ENCODE measurements at regions not wholly inside any gene's neighbourhood (a gene's known extent, or its start where the extent isn't known, plus 50 kb on each side); places are given as distances from the start of the nearest gene placed in this dataset.
"Not testable (repeated sequence)": the region's sequence is repeated elsewhere in the genome, so short reads cannot be mapped to it uniquely, and the experiment has no call there.

DNA sequence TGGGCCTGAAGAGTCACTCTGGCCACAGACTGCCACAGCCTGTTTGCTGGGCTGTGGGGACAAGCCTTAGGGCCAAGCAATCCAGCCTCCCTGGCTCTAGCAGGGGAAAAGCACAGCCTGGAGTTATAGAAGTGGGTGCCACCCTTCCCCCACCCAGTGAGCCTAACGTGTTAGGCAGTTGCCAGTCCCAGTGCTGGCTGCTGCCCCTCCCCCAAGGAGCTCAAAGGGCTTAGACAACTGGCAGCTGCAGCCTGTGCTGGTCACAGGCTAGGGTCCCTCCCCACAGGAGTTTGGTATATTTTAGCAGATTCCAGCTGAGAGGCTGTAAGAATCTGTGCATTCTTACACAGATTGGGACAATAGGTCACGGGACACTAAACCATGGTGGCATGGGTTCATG lies 370.3 kb upstream of the FGF16 start:
- Histone ChIP-seq H3K9ac (ENCODE audit: low read length) (no peak overlapping the region), H3K79me2 (replicated peaks; ENCODE audit: insufficient read depth, low read length) (no peaks in the 10 kb centered on the region), H3K36me3 (ENCODE audit: insufficient read depth, low read length) (no peaks in the 10 kb centered on the region), H3K9me2 (ENCODE audit: insufficient read depth, low read length) (no peaks in the 10 kb centered on the region), H3K27me3 (ENCODE audit: insufficient read depth, low read depth, low read length) (no peaks in the 10 kb centered on the region), H2AFZ (ENCODE audit: low read depth, low read length) (no peak overlapping the region), H4K20me1 (ENCODE audit: insufficient read depth) (no peaks in the 10 kb centered on the region), H3F3A (ENCODE audit: insufficient read depth, low read length, poor library complexity, severe bottlenecking) (no peaks in the 10 kb centered on the region), H3K4me2 (ENCODE audit: low read length) (no peak overlapping the region), H3K9me3 (ENCODE audit: low read length) (no peaks in the 10 kb centered on the region), H3K27ac (ENCODE audit: low read length) (no peak overlapping the region), H3K4me3 (ENCODE audit: low read length) (no peak overlapping the region)
- TF ChIP-seq RAD21 (conservative IDR thresholded peaks at IDR 0.05) (no peak), MXI1 (conservative IDR thresholded peaks at IDR 0.05; ENCODE audit: poor library complexity, severe bottlenecking) (no peak), TAF1 (IDR thresholded peaks at IDR 0.05; ENCODE audit: low read depth) (no peak), EZH2 (IDR thresholded peaks at IDR 0.05; ENCODE audit: borderline replicate concordance, insufficient read depth, low read length, poor library complexity, severe bottlenecking) (no peak), SMC3 (conservative IDR thresholded peaks at IDR 0.05; ENCODE audit: poor library complexity) (no peak), EP300 (conservative IDR thresholded peaks at IDR 0.05; ENCODE audit: poor library complexity, severe bottlenecking) (no peak)

DNA sequence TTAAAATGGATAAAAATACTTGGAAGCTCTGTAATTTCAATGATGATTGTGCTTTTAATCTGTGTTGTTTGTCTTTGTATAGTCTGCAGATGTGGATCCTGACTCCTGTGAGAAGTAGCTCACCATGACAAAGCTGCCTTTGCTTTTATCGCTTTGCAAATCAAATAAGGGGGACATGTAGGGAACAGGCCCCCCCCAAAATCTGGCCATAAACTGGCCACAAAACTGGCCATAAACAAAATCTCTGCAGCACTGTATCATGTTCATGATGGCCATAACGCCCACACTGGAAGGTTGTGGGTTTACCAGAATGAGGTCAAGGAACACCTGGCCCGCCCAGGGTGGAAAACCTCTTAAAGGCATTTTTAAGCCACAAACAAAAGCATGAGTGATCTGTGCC lies 366.0 kb upstream of the FGF16 start:
- not testable (repeated sequence) for H3K27ac ChIP-seq (ENCODE audit: low read length); H4K20me1 ChIP-seq (ENCODE audit: insufficient read depth); H3K9me2 ChIP-seq (ENCODE audit: insufficient read depth, low read length); H2AFZ ChIP-seq (ENCODE audit: low read depth, low read length); H3F3A ChIP-seq (ENCODE audit: insufficient read depth, low read length, poor library complexity, severe bottlenecking); H3K4me3 ChIP-seq (ENCODE audit: low read length); H3K79me2 ChIP-seq (replicated peaks; ENCODE audit: insufficient read depth, low read length); H3K27me3 ChIP-seq (ENCODE audit: insufficient read depth, low read depth, low read length); H3K36me3 ChIP-seq (ENCODE audit: insufficient read depth, low read length); H3K4me2 ChIP-seq (ENCODE audit: low read length); H3K9ac ChIP-seq (ENCODE audit: low read length); H3K9me3 ChIP-seq (ENCODE audit: low read length)

DNA sequence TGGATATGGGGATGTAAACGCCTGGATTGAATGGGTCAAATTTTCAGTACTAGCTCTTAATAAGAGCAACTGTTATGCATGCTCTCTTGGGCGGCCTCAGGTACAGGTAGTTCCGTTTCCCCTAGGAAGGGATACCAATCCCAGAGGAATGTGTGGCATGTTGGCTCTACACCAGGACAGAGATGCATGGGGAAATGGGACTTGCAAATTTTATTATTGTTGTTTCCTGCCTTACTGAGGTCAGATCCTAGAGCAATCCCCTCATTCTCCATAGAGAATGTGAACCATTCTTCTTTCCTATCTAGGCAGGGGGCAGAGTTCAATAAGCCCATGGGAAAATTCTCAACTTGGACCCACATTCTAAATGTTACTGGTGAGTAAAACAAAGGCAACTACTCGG lies 361.8 kb upstream of the FGF16 start:
- H3K27me3 ChIP-seq (ENCODE audit: insufficient read depth, low read depth, low read length): no peaks in the 10 kb centered on the region
- H3K36me3 ChIP-seq (ENCODE audit: insufficient read depth, low read length): no peaks in the 10 kb centered on the region
- no peaks in the 10 kb centered on the region for H3K79me2 ChIP-seq (replicated peaks; ENCODE audit: insufficient read depth, low read length)
- H3K4me3 ChIP-seq (ENCODE audit: low read length): no peak overlapping the region
- H4K20me1 ChIP-seq (ENCODE audit: insufficient read depth): no peaks in the 10 kb centered on the region
- no peak overlapping the region for H3K4me2 ChIP-seq (ENCODE audit: low read length)
- H2AFZ ChIP-seq (ENCODE audit: low read depth, low read length): no peak overlapping the region
- TF ChIP-seq EP300 (conservative IDR thresholded peaks at IDR 0.05; ENCODE audit: poor library complexity, severe bottlenecking) (no peak), EZH2 (IDR thresholded peaks at IDR 0.05; ENCODE audit: borderline replicate concordance, insufficient read depth, low read length, poor library complexity, severe bottlenecking) (no peak), POLR2AphosphoS5 (IDR thresholded peaks at IDR 0.05) (no peak), SMC3 (conservative IDR thresholded peaks at IDR 0.05; ENCODE audit: poor library complexity) (no peak), TAF1 (IDR thresholded peaks at IDR 0.05; ENCODE audit: low read depth) (no peak), MXI1 (conservative IDR thresholded peaks at IDR 0.05; ENCODE audit: poor library complexity, severe bottlenecking) (no peak), RAD21 (conservative IDR thresholded peaks at IDR 0.05) (no peak)
- TF ChIP-seq, protein P1, sequence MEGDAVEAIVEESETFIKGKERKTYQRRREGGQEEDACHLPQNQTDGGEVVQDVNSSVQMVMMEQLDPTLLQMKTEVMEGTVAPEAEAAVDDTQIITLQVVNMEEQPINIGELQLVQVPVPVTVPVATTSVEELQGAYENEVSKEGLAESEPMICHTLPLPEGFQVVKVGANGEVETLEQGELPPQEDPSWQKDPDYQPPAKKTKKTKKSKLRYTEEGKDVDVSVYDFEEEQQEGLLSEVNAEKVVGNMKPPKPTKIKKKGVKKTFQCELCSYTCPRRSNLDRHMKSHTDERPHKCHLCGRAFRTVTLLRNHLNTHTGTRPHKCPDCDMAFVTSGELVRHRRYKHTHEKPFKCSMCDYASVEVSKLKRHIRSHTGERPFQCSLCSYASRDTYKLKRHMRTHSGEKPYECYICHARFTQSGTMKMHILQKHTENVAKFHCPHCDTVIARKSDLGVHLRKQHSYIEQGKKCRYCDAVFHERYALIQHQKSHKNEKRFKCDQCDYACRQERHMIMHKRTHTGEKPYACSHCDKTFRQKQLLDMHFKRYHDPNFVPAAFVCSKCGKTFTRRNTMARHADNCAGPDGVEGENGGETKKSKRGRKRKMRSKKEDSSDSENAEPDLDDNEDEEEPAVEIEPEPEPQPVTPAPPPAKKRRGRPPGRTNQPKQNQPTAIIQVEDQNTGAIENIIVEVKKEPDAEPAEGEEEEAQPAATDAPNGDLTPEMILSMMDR (IDR thresholded peaks at IDR 0.05; ENCODE audit: poor library complexity, severe bottlenecking): no peak
- TF ChIP-seq, protein P2, sequence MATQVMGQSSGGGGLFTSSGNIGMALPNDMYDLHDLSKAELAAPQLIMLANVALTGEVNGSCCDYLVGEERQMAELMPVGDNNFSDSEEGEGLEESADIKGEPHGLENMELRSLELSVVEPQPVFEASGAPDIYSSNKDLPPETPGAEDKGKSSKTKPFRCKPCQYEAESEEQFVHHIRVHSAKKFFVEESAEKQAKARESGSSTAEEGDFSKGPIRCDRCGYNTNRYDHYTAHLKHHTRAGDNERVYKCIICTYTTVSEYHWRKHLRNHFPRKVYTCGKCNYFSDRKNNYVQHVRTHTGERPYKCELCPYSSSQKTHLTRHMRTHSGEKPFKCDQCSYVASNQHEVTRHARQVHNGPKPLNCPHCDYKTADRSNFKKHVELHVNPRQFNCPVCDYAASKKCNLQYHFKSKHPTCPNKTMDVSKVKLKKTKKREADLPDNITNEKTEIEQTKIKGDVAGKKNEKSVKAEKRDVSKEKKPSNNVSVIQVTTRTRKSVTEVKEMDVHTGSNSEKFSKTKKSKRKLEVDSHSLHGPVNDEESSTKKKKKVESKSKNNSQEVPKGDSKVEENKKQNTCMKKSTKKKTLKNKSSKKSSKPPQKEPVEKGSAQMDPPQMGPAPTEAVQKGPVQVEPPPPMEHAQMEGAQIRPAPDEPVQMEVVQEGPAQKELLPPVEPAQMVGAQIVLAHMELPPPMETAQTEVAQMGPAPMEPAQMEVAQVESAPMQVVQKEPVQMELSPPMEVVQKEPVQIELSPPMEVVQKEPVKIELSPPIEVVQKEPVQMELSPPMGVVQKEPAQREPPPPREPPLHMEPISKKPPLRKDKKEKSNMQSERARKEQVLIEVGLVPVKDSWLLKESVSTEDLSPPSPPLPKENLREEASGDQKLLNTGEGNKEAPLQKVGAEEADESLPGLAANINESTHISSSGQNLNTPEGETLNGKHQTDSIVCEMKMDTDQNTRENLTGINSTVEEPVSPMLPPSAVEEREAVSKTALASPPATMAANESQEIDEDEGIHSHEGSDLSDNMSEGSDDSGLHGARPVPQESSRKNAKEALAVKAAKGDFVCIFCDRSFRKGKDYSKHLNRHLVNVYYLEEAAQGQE (IDR thresholded peaks at IDR 0.05; ENCODE audit: borderline replicate concordance): no peak
- no peaks in the 10 kb centered on the region for H3K9me3 ChIP-seq (ENCODE audit: low read length)
- H3K9me2 ChIP-seq (ENCODE audit: insufficient read depth, low read length): no peaks in the 10 kb centered on the region
- no peak overlapping the region for H3K9ac ChIP-seq (ENCODE audit: low read length)
- H3K27ac ChIP-seq (ENCODE audit: low read length): no peak overlapping the region
- H3F3A ChIP-seq (ENCODE audit: insufficient read depth, low read length, poor library complexity, severe bottlenecking): no peaks in the 10 kb centered on the region

All from neural cell (in vitro differentiated cells).